Activated CD8-positive, alpha-beta memory T cell treated with anti-CD3 and anti-CD28 coated beads, Interleukin-2, amount 10 ng/mL, durations not matched to agents 7 days and 5 days (primary cell): ENCODE measurements at regions not wholly inside any gene's neighbourhood (a gene's known extent, or its start where the extent isn't known, plus 50 kb on each side); places are given as distances from the start of the nearest gene placed in this dataset.

Experiments
- ATAC-seq: fragments of 150-1000 bp; cut with Tn5 transposase; one replicate; pipeline ENCODE4 v1.10.0; 2021; ENCODE audit warnings: moderate library complexity
- CTCF ChIA-PET: fragments of 350-600 bp; sonication (Branson Sonifier 250); formaldehyde crosslinking; loops from one replicate; lab custom pipeline; 2021; ENCODE audit warnings: antibody characterized with exemption; lab: Charles Lee
- DNase-seq: peaks from one replicate; pipeline ENCODE4 v3.0.0-alpha.2; 2020
- H3K27ac Mint-ChIP-seq: one replicate; pipeline ENCODE4 v1.8.0; 2021; ENCODE audit warnings: mild to moderate bottlenecking, mixed read lengths
- H3K27me3 Mint-ChIP-seq: one replicate; pipeline ENCODE4 v1.8.0; 2021; ENCODE audit warnings: mixed read lengths
- H3K36me3 Mint-ChIP-seq: one replicate; pipeline ENCODE4 v1.8.0; 2021; ENCODE audit warnings: mild to moderate bottlenecking, mixed read lengths
- H3K4me1 Mint-ChIP-seq: one replicate; pipeline ENCODE4 v1.8.0; 2021; ENCODE audit warnings: mixed read lengths
- H3K4me3 Mint-ChIP-seq: one replicate; pipeline ENCODE4 v1.8.0; 2021; ENCODE audit warnings: mild to moderate bottlenecking, moderate library complexity, mixed read lengths
- H3K9me3 Mint-ChIP-seq: one replicate; pipeline ENCODE4 v1.8.0; 2022; ENCODE audit warnings: low read depth, mixed read lengths

DNA sequence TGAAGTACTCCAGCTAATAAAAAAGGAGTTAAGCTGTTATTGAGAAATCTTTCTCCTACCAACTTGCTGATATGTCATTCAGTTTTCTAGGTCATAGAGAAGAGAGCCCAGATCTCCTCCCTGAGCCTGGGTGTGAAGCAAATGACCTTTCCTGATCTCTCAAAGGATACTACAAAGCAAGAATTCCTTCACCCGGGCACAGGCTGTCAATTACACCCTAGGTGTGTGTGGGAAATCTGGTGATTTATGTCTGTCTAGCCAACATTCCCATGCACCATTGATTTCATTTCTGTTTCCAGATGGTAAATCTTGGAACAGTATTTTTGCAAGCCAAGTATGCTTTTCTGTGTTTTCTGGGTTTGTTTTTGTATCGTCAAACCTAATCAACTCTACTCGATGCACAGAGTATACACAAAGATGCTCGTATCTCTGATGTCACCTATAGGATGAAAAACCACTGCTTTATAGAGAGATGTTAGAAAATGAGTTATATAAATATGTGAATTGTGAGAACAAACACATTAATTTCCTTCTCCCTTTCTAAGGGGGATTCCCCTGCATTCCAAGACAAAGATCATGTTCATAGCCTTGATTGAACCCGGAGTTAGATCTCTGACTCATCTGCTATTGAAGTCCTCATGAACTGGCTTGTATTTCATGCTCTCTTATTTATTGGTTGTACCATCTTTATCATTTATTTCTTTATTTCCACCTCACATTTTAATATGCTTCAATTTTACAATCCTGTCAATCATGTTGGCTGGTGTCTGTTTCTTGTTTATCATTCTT, 1037.4 kb downstream of the NLGN4Y start:
- no peak for ATAC-seq
- no peaks in the 10 kb centered on the region for H3K36me3 Mint-ChIP-seq
- no peak overlapping the region for H3K27ac Mint-ChIP-seq
- DNase-seq, result no peak
- no peaks in the 10 kb centered on the region for H3K4me1 Mint-ChIP-seq
- H3K27me3 Mint-ChIP-seq, result no peaks in the 10 kb centered on the region
- H3K9me3 Mint-ChIP-seq, result no peaks in the 10 kb centered on the region
- H3K4me3 Mint-ChIP-seq, result no peak overlapping the region
- CTCF ChIA-PET, result no interaction called here

DNA sequence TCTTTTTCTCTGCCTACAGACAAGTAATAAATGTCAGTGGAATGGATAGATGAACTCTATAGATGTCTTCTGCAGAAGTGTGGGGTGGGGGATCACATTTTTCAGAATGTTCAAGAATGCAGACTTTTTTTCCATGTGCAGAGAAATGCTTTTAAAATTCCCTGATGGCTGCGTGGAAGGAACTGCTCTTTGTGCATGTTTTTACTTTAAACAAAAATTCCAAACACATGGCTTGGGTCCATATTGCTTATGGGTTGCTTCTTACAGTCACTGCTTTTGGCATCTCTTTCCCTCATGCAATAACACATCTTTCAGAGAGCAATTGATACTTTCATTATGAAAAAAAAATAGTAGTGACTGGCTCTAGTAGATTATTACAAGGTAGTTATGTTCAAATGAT, 1053.6 kb downstream of the NLGN4Y start:
- Mint-ChIP-seq H3K36me3 (no peaks in the 10 kb centered on the region), H3K27ac (no peak overlapping the region), H3K4me1 (no peaks in the 10 kb centered on the region), H3K27me3 (no peaks in the 10 kb centered on the region), H3K9me3 (no peaks in the 10 kb centered on the region), H3K4me3 (no peak overlapping the region)
- ATAC-seq (no peak), DNase-seq (no peak)
- CTCF ChIA-PET, result no interaction called here

DNA sequence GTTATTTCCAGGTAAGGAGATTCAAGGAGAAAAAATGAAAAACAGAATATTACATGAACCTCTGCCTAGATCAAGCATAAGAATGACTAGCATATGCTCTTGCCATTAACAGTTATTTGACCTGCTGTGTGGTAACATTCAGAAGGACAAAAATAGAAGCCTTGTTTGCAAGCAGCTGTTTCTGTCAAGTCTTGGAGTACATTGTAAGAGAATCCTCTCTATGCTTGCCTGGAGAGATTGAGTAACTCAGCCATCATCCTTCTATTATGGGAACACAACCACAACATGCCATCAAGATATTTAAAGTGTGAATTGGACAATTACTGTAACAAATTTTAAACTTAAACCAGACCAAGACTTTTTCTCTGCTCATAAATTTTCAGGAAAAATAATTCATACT, 1054.4 kb downstream of the NLGN4Y start:
- ATAC-seq, result no peak
- CTCF ChIA-PET, result no interaction called here
- DNase-seq, result no peak
- H3K36me3 Mint-ChIP-seq, result no peaks in the 10 kb centered on the region
- no peak overlapping the region for H3K4me3 Mint-ChIP-seq
- no peaks in the 10 kb centered on the region for H3K4me1 Mint-ChIP-seq
- no peaks in the 10 kb centered on the region for H3K27me3 Mint-ChIP-seq
- no peak overlapping the region for H3K27ac Mint-ChIP-seq
- H3K9me3 Mint-ChIP-seq, result no peaks in the 10 kb centered on the region

DNA sequence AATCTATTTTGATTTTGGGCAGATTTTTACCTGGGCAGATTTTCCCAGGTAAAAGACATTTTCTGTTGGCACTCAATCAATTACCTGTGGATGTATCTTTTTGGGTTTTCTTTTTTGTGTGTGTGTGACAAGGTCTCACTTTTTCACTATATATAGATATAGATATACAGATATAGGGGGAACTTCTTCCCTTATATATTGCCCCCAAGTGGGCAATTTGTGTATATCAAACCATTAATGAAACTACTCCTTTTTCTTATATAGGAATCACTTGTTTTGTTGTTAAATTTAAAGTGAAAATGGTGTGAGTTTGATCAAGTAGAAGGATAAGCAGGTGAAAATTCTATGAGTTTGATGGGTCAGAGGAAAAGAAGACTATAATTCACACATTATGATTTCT, 1054.9 kb downstream of the NLGN4Y start:
- H3K36me3 Mint-ChIP-seq, result no peaks in the 10 kb centered on the region
- no peaks in the 10 kb centered on the region for H3K4me1 Mint-ChIP-seq
- no peak for ATAC-seq
- no peaks in the 10 kb centered on the region for H3K27me3 Mint-ChIP-seq
- H3K4me3 Mint-ChIP-seq, result no peak overlapping the region
- CTCF ChIA-PET, result no interaction called here
- no peak for DNase-seq
- no peak overlapping the region for H3K27ac Mint-ChIP-seq
- H3K9me3 Mint-ChIP-seq, result no peaks in the 10 kb centered on the region

DNA sequence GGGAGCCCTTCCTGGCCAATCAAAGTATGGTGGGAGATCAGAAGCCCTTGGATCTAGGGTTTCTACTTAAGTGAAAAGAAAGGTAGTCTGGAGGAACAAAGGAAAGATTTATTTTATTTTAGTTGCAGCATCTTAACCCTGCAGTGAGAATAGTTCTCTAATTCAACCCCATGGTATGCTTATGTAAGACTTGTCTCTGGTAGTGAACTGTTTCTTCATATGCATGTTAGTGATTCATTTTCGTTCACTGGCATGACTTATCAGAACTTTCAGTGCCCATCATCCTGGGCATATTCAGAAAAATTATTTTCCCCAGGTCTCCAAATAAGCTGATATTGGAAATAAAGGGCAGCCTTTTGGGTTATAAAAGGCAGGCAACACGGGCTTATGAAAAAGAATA, 1058.8 kb downstream of the NLGN4Y start:
- no peak for ATAC-seq
- CTCF ChIA-PET, result no interaction called here
- H3K36me3 Mint-ChIP-seq, result no peaks in the 10 kb centered on the region
- H3K27ac Mint-ChIP-seq, result no peak overlapping the region
- H3K4me1 Mint-ChIP-seq, result no peaks in the 10 kb centered on the region
- no peak overlapping the region for H3K4me3 Mint-ChIP-seq
- no peak for DNase-seq
- H3K27me3 Mint-ChIP-seq, result no peaks in the 10 kb centered on the region
- H3K9me3 Mint-ChIP-seq, result no peaks in the 10 kb centered on the region

DNA sequence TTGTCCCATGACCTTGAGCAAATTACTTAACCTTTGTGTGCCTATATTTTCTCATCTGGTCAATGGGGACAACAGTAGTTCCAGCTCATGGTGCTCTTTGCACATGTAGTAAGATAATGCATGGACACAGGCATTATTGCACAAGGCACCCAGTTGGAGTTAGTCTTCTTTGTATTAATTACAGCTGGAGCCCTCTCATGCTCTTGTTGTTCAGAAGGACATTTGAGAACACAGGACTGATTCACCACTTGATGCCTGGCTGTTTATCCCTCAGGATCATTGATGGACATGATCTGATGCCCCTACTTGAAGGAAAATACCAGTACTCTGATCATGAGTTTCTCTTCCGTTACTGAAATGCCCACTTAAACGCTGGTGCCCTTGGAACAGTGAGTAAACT, 1068.6 kb downstream of the NLGN4Y start:
- ATAC-seq, result no peak
- H3K4me1 Mint-ChIP-seq, result no peaks in the 10 kb centered on the region
- no peaks in the 10 kb centered on the region for H3K27me3 Mint-ChIP-seq
- no peak overlapping the region for H3K4me3 Mint-ChIP-seq
- no peaks in the 10 kb centered on the region for H3K9me3 Mint-ChIP-seq
- CTCF ChIA-PET, result no interaction called here
- H3K36me3 Mint-ChIP-seq, result no peaks in the 10 kb centered on the region
- H3K27ac Mint-ChIP-seq, result no peak overlapping the region
- DNase-seq, result no peak

DNA sequence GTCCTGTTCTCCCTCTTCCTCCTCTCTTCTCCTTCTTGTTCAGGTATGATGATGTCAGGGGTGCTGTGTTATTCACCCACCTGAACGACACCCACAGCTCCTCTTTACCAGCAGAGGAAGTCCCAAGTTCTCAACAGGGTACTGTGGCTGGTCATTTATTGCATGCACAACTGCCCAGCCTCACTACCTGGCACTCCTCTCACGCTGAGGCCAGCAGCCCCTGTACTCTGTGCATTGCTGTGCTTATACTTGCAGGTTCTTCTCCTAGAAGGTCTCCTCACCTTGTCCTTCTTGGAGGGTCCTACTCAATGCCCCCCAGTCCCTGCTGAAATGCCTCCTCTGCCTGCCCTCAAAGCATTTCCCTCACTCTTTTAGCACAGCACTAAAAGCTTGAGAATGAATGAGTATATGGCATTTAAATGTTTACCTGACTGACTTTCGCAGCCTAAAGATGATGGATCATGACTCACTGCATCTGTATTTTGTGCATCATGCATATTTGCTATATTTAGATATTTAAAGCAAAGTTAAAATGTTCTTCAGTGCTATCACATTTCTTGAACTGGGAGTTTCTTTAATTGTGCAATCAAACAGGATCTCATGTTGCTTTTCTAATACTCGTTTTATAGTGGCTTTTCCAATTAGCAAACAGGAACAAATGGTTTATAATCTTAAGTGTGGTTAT, 1069.3 kb downstream of the NLGN4Y start:
- Mint-ChIP-seq H3K4me1 (no peaks in the 10 kb centered on the region), H3K36me3 (no peaks in the 10 kb centered on the region), H3K4me3 (no peak overlapping the region), H3K27ac (no peak overlapping the region), H3K9me3 (no peaks in the 10 kb centered on the region), H3K27me3 (no peaks in the 10 kb centered on the region)
- ATAC-seq (no peak), DNase-seq (no peak)
- CTCF ChIA-PET, result no interaction called here

DNA sequence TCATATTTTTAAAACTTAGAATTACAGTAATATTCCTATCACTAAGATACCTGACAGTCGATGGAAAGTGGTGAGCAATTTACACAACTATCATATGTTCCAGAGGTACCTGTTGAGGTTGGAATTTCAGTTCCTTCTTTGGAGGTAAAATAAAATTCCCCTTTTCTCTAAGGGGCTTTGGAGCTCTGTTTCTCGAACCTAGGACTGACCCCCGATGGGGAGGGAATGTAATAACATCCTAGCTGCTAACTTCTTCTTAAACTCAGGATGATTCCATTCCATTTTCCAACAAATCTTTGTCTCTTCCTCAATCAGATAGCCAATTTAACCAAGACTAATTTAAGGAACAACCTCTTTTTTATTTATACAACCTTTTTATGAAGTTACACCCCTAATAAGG, 1069.8 kb downstream of the NLGN4Y start:
- H3K27ac Mint-ChIP-seq, result no peak overlapping the region
- no peak for DNase-seq
- CTCF ChIA-PET, result no interaction called here
- no peaks in the 10 kb centered on the region for H3K36me3 Mint-ChIP-seq
- H3K9me3 Mint-ChIP-seq, result no peaks in the 10 kb centered on the region
- H3K4me1 Mint-ChIP-seq, result no peaks in the 10 kb centered on the region
- no peak overlapping the region for H3K4me3 Mint-ChIP-seq
- H3K27me3 Mint-ChIP-seq, result no peaks in the 10 kb centered on the region
- no peak for ATAC-seq

DNA sequence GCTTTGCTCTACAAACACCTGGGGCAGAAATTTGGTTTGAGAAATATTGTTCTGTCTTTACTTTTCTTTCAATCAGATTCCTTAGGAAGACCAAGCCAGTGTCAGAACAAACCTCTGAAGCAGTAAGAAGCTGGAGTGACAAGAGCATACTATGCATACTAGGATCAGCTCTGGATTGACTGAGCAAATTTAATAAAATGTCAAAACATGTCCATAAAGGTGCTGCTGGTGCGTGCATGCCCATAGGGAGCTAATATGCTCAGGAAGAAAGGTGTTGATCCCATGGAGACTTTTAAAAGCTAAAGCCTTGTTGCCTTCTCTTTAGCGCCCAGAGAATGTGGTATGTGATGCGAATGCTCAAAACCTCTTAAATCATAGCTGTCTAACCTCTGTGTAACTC, 1076.2 kb downstream of the NLGN4Y start:
- Mint-ChIP-seq H3K9me3 (no peaks in the 10 kb centered on the region), H3K36me3 (no peaks in the 10 kb centered on the region), H3K27me3 (no peaks in the 10 kb centered on the region), H3K4me1 (no peaks in the 10 kb centered on the region), H3K4me3 (no peak overlapping the region), H3K27ac (no peak overlapping the region)
- ATAC-seq (no peak), DNase-seq (no peak)
- CTCF ChIA-PET, result no interaction called here

DNA sequence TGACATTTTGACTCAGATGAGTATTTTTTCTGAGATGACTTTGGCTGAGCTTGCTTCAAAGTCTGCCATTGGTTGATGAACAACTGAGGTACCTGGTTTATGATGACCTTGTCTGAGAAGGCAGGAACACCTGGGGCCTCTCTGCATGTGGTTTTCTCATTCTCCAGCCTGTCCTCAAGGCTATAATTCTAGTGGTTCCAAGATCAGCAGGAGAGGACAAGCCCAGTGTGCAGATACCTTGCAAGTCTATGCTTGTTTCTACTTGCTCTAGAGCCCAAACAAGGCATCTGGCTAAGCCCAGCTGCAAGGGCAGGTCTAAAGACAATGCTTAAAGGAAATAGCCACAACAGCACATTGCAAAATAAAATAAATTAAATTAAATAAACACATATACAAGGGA, 1100.0 kb downstream of the NLGN4Y start:
- Mint-ChIP-seq H3K27ac (no peak overlapping the region), H3K36me3 (no peaks in the 10 kb centered on the region), H3K27me3 (no peaks in the 10 kb centered on the region), H3K9me3 (no peaks in the 10 kb centered on the region), H3K4me1 (no peaks in the 10 kb centered on the region), H3K4me3 (no peak overlapping the region)
- CTCF ChIA-PET, result no interaction called here
- no peak for ATAC-seq
- DNase-seq, result no peak

DNA sequence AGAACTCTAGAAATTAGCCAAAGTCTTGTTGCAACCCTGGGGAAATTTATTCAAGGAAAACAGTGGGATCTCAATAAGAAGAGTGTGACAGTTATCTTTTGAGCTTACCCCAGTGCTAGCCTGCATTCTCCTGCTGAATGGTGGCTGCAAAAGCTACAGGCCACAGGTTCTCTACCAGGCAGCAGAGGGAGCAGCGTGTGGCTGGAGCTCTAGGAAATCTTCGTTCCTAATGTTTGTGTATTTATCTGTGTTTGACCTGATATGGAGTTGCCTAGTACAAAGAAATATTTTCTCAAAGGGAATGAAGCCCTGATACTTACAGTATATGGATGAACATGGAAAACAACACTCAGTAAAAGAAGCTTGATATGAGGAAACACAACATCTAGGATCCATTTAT, 1100.6 kb downstream of the NLGN4Y start:
- no peaks in the 10 kb centered on the region for H3K27me3 Mint-ChIP-seq
- no peak for ATAC-seq

DNA sequence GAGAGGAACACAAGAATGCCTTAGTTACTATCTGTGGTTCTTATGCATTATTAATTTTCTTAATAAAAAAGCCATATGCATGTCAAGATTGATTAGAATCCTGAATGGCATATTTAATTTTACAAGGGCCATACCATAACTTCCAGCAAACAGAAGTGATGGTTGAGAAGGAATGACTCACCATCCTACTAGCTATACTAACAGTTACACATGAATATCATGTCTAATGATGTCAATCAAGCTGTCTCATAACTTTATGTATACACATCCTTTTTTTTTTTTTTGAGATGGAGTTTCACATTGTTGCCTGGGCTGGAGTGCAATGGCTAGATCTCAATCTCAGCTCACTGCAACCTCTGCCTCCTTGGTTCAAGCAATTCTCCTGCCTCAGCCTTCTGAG, 1123.9 kb downstream of the NLGN4Y start:
- CTCF ChIA-PET, result no interaction called here
- no peaks in the 10 kb centered on the region for H3K9me3 Mint-ChIP-seq
- DNase-seq (no peak), ATAC-seq (no peak)
- H3K4me3 Mint-ChIP-seq, result no peak overlapping the region
- no peaks in the 10 kb centered on the region for H3K4me1 Mint-ChIP-seq
- H3K36me3 Mint-ChIP-seq, result no peaks in the 10 kb centered on the region
- no peak overlapping the region for H3K27ac Mint-ChIP-seq
- H3K27me3 Mint-ChIP-seq, result no peaks in the 10 kb centered on the region

More for the DNA sequence above, 1100.6 kb downstream of the NLGN4Y start:
- no peaks in the 10 kb centered on the region for H3K36me3 Mint-ChIP-seq
- CTCF ChIA-PET, result no interaction called here
- DNase-seq, result no peak
- no peak overlapping the region for H3K27ac Mint-ChIP-seq
- H3K4me1 Mint-ChIP-seq, result no peaks in the 10 kb centered on the region
- no peak overlapping the region for H3K4me3 Mint-ChIP-seq
- no peaks in the 10 kb centered on the region for H3K9me3 Mint-ChIP-seq

DNA sequence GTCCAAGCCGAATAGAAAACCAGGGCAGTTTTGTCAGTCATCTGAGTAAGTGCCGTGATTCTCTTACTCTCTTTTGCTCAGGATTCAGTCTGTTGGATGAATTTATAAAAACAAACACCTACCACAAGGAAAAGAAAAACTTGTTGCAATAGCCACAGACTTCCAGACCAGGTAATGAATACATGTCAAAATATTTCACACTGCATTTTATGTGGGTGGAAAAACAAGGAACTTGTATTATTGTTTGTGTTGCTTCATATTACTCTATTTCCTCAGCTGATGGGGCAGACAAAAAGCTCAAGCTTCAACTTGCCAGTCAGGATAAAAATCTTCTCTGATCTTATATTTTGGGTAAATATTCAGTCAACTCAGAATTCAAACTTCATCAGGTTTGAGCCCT, 1125.7 kb downstream of the NLGN4Y start:
- Mint-ChIP-seq H3K4me3 (no peak overlapping the region), H3K36me3 (no peaks in the 10 kb centered on the region), H3K27me3 (no peaks in the 10 kb centered on the region), H3K4me1 (no peaks in the 10 kb centered on the region), H3K9me3 (no peaks in the 10 kb centered on the region), H3K27ac (no peak overlapping the region)
- CTCF ChIA-PET, result no interaction called here
- no peak for ATAC-seq
- no peak for DNase-seq

DNA sequence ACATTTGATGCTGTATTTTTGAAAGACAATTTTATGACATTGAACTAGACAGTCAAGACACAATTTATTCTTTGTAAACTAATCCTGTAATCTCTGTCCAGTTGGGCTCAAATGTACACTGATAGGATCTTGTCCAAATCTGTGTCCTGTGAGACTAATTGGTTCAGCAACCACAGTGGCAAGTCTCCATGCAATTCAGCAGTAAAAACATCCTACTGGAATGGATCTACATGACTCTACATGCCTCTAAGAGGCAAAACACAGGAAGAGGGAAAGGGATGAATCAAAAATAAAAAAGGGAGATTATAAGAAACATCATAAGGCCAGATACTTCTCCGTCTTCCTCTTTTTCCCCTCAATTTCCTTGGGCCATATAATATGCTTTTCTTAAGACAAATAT, 1164.2 kb downstream of the NLGN4Y start:
- Mint-ChIP-seq H3K36me3 (no peaks in the 10 kb centered on the region), H3K4me3 (no peak overlapping the region), H3K4me1 (no peaks in the 10 kb centered on the region), H3K27me3 (no peaks in the 10 kb centered on the region), H3K9me3 (no peaks in the 10 kb centered on the region), H3K27ac (no peak overlapping the region)
- ATAC-seq (no peak), DNase-seq (no peak)
- CTCF ChIA-PET, result no interaction called here
